Thoracic aorta (tissue), 2 donors: ENCODE measurements at regions not wholly inside any gene's neighbourhood (a gene's known extent, or its start where the extent isn't known, plus 50 kb on each side); places are given as distances from the start of the nearest gene placed in this dataset.

Experiments used
- ATAC-seq: fragments of 150-250 bp; one replicate; pipeline ENCODE4 v1.8.0; 2017; ENCODE audit warnings: low read depth; ENCODE audit not compliant: insufficient number of reproducible peaks, low FRiP score
- DNase-seq: peaks from one replicate; pipeline ENCODE4 v3.0.0-alpha.2; 2020; ENCODE audit warnings: low spot score
- H3K27ac ChIP-seq, 2 donors: fragments of 200-600 bp; sonication (generic); 1 replicate in 1 of 2; 2 replicates in 1 of 2; pipeline ENCODE4 v1.5.1; 2016; ENCODE audit warnings: mild to moderate bottlenecking in 2 of 2, moderate library complexity in 2 of 2
- H3K27me3 ChIP-seq: fragments of 200-600 bp; sonication (generic); replicated peaks from 2 replicates; pipeline ENCODE4 v1.6.0; 2016; ENCODE audit warnings: mild to moderate bottlenecking; ENCODE audit not compliant: insufficient read depth
- H3K36me3 ChIP-seq: fragments of 200-600 bp; sonication (generic); one replicate; pipeline ENCODE4 v1.5.1; 2016
- H3K4me1 ChIP-seq, 2 donors: fragments of 200-600 bp; sonication (generic); 1 replicate in 1 of 2; 2 replicates in 1 of 2; pipeline versions ENCODE4 v1.5.1 to v1.6.0; 2016; ENCODE audit warnings: low read depth in 2 of 2, mild to moderate bottlenecking in 1 of 2; ENCODE audit not compliant: control insufficient read depth in 1 of 2
- H3K4me3 ChIP-seq: fragments of 200-600 bp; sonication (generic); 2 replicates; pipeline ENCODE4 v1.5.1; 2016; ENCODE audit warnings: mild to moderate bottlenecking
- H3K9me3 ChIP-seq: fragments of 200-600 bp; sonication (generic); 2 replicates; pipeline ENCODE4 v1.5.1; 2016
- CTCF ChIP-seq: fragments of 200-600 bp; sonication (generic); IDR thresholded peaks from one replicate; pipeline ENCODE4 v1.5.1; 2019; ENCODE audit warnings: antibody characterized with exemption

- ATAC-seq (no peak), DNase-seq (no peak)
- Histone ChIP-seq H3K4me1 (peaks cover 11 to 15% of the 10 kb centered on the region in 2 donors), H3K27ac (peak overlapping the region; percentile 46), H3K9me3 (no peaks in the 10 kb centered on the region), H3K27me3 (no peaks in the 10 kb centered on the region), H3K36me3 (no peaks in the 10 kb centered on the region), H3K4me3 (no peak overlapping the region)
- TF ChIP-seq CTCF, result no peak
These were observed 825.5 kb downstream of the TLR4 start for GRCh38 chr9:118529624-118530214.

GRCh38 chr9:118532592-118532991 lies 828.4 kb downstream of the TLR4 start:
- no peak overlapping the region for H3K4me3 ChIP-seq
- no peaks in the 10 kb centered on the region for H3K36me3 ChIP-seq
- no peaks in the 10 kb centered on the region for H3K27me3 ChIP-seq
- ATAC-seq, result no peak
- no peak overlapping the region for H3K27ac ChIP-seq
- H3K9me3 ChIP-seq, result no peaks in the 10 kb centered on the region
- H3K4me1 ChIP-seq, result peaks cover 11 to 15% of the 10 kb centered on the region in 2 donors
- no peak for DNase-seq
- no peak for TF ChIP-seq CTCF

GRCh38 chr9:118533101-118533500 lies 828.9 kb downstream of the TLR4 start:
- Histone ChIP-seq H3K4me3 (no peak overlapping the region), H3K27me3 (no peaks in the 10 kb centered on the region), H3K4me1 (peaks cover 11 to 15% of the 10 kb centered on the region in 2 donors), H3K9me3 (no peaks in the 10 kb centered on the region), H3K27ac (no peak overlapping the region), H3K36me3 (no peaks in the 10 kb centered on the region)
- DNase-seq (no peak), ATAC-seq (no peak)
- TF ChIP-seq CTCF, result no peak

- Histone ChIP-seq H3K4me3 (no peak overlapping the region), H3K4me1 (peaks cover 8 to 11% of the 10 kb centered on the region in 2 donors), H3K36me3 (no peaks in the 10 kb centered on the region), H3K27me3 (no peaks in the 10 kb centered on the region), H3K27ac (no peak overlapping the region), H3K9me3 (no peaks in the 10 kb centered on the region)
- no peak for TF ChIP-seq CTCF
- no peak for ATAC-seq
- no peak for DNase-seq
These were observed 829.6 kb downstream of the TLR4 start for GRCh38 chr9:118533850-118534249.

GRCh38 chr9:118536153-118536552 lies 832.0 kb downstream of the TLR4 start:
- DNase-seq (no peak), ATAC-seq (no peak)
- Histone ChIP-seq H3K27me3 (no peaks in the 10 kb centered on the region), H3K4me1 (peaks cover 0 to 4% of the 10 kb centered on the region in 2 donors), H3K36me3 (no peaks in the 10 kb centered on the region), H3K9me3 (no peaks in the 10 kb centered on the region), H3K4me3 (no peak overlapping the region), H3K27ac (no peak overlapping the region)
- TF ChIP-seq CTCF, result no peak
